Heart left ventricle (tissue), 16 donors: ENCODE measurements at regions not wholly inside any gene's neighbourhood (a gene's known extent, or its start where the extent isn't known, plus 50 kb on each side); places are given as distances from the start of the nearest gene placed in this dataset.

Experiments
- ATAC-seq, 4 donors: fragments of 200-7000 bp; cut with Tn5 transposase; one replicate each; pipeline ENCODE4 v1.9.1; 2020 to 2022; ENCODE audit warnings: moderate library complexity in 4 of 4, mild to moderate bottlenecking in 3 of 4, moderate number of reproducible peaks in 1 of 4
- DNase-seq, 5 donors: peaks; one replicate each; pipeline ENCODE4 v3.0.0-alpha.2; 2020
- H3K27ac ChIP-seq, 12 donors: fragments of 200-600 bp; sonication (generic) in 4 of 12; one replicate each; pipeline versions ENCODE4 v1.5.0 to v1.8.0; 2016 to 2022; ENCODE audit warnings: mild to moderate bottlenecking in 2 of 12
- H3K27me3 ChIP-seq, 9 donors: fragments of 200-600 bp; sonication (generic) in 2 of 9; one replicate each; pipeline versions ENCODE4 v1.5.1 to v1.8.0; 2016 to 2022; ENCODE audit warnings: mild to moderate bottlenecking in 3 of 9
- H3K36me3 ChIP-seq, 9 donors: fragments of 200-600 bp; sonication (generic) in 2 of 9; one replicate each; pipeline versions ENCODE4 v1.5.0 to v1.8.0; 2018 to 2022; ENCODE audit warnings: mild to moderate bottlenecking in 2 of 9
- H3K4me1 ChIP-seq, 12 donors: fragments of 200-600 bp; sonication (generic) in 4 of 12; one replicate each; pipeline versions ENCODE4 v1.5.0 to v1.8.0; 2016 to 2022; ENCODE audit warnings: mild to moderate bottlenecking in 3 of 12
- H3K4me3 ChIP-seq, 12 donors: fragments of 200-600 bp; sonication (generic) in 4 of 12; one replicate each; pipeline versions ENCODE4 v1.5.0 to v1.8.0; 2017 to 2022; ENCODE audit warnings: mild to moderate bottlenecking in 9 of 12, moderate library complexity in 4 of 12
- H3K9me3 ChIP-seq, 12 donors: fragments of 200-600 bp; sonication (generic) in 4 of 12; one replicate each; pipeline versions ENCODE4 v1.5.0 to v1.8.0; 2016 to 2022; ENCODE audit warnings: mild to moderate bottlenecking in 1 of 12
- POLR2A ChIP-seq, 2 donors: fragments of 450-650 bp; IDR thresholded peaks; one replicate each; pipeline ENCODE4 v1.6.1; 2017; ENCODE audit warnings: antibody characterized with exemption in 2 of 2, mild to moderate bottlenecking in 2 of 2, moderate library complexity in 2 of 2
- WGBS, 4 donors: extraction: QIAGEN DNeasy Blood & Tissue Kit in 2 of 4; methylation state at CpG; one replicate each; pipeline versions ENCODE4 v1.1.5 to v1.1.7; 2013 to 2018; 5-methylcytosine and 5-hydroxymethylcytosine counted together
- intact Hi-C, 10 donors: fragments of 100-400 bp; cut with DNase I; formaldehyde crosslinking; loops; one replicate each; pipeline versions ENCODE4 v1.11.1 to v1.14.2; 2022
- TF ChIP-seq, protein P1 (sequence below), 12 donors: fragments of 200-600 bp; sonication (generic) in 4 of 12; IDR thresholded peaks; one replicate each; pipeline versions ENCODE4 v1.5.0 to v1.8.0; 2018 to 2022; ENCODE audit warnings: antibody characterized with exemption in 12 of 12, mild to moderate bottlenecking in 5 of 12
- donor health status: ischemic (EF 13 %, LVEDD 7.1; RV severe dilation, severe dysfunction).
- donor health status: healthy with polysubstance abuse.
- donor health status: DM: no; HTN: yes; CAD: no.
- donor health status: DM: no; HTN: no; CAD: no.
- donor health status: ischemic (EF 25% LVEDD 6.9; RV normal size, moderate dysfunction).
- donor health status: ischemic (EF 25% LVEDD 5.7; RV mildly dilated, moderate dysfunction).
- donor health status: healthy.
- donor health status: DM: yes; HTN: yes; CAD: no.
- donor health status: ischemic (EF 35%, LVEDD 5.7; RV mildly dilated, moderate dysfunction).
- donor health status: nonischemic (EF 11% LVEDD 7.7; RV severe dilation, severe dysfunction).
- donor health status: DM: yes; HTN: yes; CAD: no.
- donor health status: PGD.
- donor health status: ischemic (EF 29% LVEDD 5.4; RV normal size, mild dysfunction).
- donor health status: nonischemic (EF 23%, LVEDD 6.1; RV moderate dilation, normal function).

DNA sequence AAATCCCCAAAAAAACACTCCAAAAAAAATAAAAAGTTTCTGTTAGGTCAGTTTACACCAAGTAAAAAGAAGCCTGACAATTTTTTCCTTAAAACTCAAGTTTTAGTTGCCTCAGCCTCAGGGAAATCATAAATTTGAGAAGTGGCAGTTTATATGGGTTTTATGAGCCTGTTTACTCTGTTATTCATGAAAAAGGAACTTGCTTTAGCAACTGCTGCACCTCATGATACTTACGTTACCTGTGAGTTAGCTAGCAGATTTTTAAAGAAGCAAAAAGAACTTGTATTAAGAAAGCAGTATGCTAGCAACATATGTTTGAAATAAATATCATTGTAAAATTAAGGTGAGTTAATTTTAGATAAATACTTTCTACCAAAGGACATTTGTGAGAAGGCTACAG is 1264.5 kb upstream of the PHF14 start:
- H3K27ac ChIP-seq = no peak overlapping the region
- no peaks in the 10 kb centered on the region for H3K9me3 ChIP-seq
- no peak overlapping the region for H3K4me3 ChIP-seq
- intact Hi-C loops = no loop called here
- no peaks in the 10 kb centered on the region for H3K27me3 ChIP-seq
- 80 to 92% (median 86%) methylated on average over 1 of the region's 1 CpG for WGBS, 4 donors
- no peaks in the 10 kb centered on the region for H3K4me1 ChIP-seq
- ATAC-seq (no peak), DNase-seq (no peak)
- no peaks in the 10 kb centered on the region for H3K36me3 ChIP-seq
- TF ChIP-seq, protein P1, sequence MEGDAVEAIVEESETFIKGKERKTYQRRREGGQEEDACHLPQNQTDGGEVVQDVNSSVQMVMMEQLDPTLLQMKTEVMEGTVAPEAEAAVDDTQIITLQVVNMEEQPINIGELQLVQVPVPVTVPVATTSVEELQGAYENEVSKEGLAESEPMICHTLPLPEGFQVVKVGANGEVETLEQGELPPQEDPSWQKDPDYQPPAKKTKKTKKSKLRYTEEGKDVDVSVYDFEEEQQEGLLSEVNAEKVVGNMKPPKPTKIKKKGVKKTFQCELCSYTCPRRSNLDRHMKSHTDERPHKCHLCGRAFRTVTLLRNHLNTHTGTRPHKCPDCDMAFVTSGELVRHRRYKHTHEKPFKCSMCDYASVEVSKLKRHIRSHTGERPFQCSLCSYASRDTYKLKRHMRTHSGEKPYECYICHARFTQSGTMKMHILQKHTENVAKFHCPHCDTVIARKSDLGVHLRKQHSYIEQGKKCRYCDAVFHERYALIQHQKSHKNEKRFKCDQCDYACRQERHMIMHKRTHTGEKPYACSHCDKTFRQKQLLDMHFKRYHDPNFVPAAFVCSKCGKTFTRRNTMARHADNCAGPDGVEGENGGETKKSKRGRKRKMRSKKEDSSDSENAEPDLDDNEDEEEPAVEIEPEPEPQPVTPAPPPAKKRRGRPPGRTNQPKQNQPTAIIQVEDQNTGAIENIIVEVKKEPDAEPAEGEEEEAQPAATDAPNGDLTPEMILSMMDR (IDR thresholded peaks at IDR 0.05) = no peak
- TF ChIP-seq POLR2A (IDR thresholded peaks at IDR 0.05) = no peak

DNA sequence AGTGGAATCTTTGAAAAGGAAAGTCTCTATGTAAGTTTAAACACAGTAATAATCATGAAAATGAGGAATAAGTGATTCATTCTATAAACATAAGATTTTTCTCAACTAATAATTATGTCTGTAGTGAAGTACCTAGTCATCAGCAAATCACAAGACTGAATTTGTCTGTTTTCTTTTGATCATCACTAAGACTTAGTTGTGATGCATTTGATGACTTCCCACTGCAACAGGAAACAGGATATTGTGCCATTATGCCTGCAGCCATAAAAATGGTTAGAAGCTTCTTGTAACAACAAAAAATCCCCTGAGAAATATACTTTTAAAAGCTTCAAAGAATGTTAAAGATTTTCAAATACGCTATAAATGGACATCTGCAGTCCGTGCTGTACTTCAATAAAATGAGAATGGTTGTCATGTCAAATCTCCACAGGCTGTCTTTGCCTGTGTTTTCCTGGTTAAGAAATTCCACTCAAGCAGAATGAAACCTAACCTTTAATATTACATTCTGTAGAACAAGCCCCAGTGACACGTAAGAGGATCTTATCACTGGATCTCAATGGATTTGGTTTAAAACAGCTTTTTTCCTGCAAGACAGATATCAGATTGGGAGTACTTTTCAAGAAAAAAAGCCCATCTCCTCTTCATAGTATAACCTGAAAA is 1262.3 kb upstream of the PHF14 start:
- Histone ChIP-seq H3K9me3 (no peaks in the 10 kb centered on the region), H3K27me3 (no peaks in the 10 kb centered on the region), H3K4me1 (no peaks in the 10 kb centered on the region), H3K27ac (no peak overlapping the region), H3K36me3 (no peaks in the 10 kb centered on the region), H3K4me3 (no peak overlapping the region)
- intact Hi-C loops = no loop called here
- no peak for DNase-seq
- TF ChIP-seq, protein P1 (IDR thresholded peaks at IDR 0.05) = no peak
- no peak for TF ChIP-seq POLR2A (IDR thresholded peaks at IDR 0.05)
- ATAC-seq = no peak
- WGBS, 4 donors = 59 to 67% (median 61%) methylated on average over 3 of the region's 3 CpGs

DNA sequence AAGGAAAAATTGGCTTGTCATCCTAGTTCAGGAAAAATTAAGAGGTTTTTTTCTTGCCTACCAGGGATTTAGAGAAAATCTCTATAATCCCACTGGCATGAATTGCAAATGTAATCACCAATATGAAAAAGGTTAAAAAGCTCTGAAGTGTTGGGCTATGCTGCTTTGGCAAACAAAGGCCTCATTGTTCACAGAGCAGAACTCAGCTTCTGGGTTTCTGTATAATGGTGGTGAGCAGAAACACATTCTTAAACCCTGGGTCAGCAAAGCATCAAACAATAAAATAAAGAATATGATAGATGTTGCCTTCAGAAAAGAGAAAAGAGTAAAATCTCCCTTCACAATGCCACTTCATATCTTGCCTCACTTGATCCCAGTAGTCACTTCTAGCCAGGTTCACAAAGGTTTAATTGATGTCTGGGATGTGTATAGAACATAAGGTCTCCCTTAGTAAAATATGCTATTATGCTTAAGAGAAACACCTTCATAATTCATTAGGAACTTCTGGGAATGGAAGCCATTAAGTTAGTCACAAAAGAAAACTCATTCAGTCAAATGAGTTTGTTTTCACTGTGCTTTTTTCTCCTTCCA is 1255.5 kb upstream of the PHF14 start:
- intact Hi-C loops = no loop called here
- Histone ChIP-seq H3K4me3 (no peak overlapping the region), H3K27me3 (no peaks in the 10 kb centered on the region), H3K27ac (no peak overlapping the region), H3K36me3 (no peaks in the 10 kb centered on the region), H3K4me1 (no peaks in the 10 kb centered on the region), H3K9me3 (peaks cover 0 to 7% (median 0%) of the 10 kb centered on the region in 12 donors)
- DNase-seq (no peak), ATAC-seq (no peak)
- TF ChIP-seq POLR2A (IDR thresholded peaks at IDR 0.05) = no peak
- TF ChIP-seq, protein P1 (IDR thresholded peaks at IDR 0.05) = no peak

DNA sequence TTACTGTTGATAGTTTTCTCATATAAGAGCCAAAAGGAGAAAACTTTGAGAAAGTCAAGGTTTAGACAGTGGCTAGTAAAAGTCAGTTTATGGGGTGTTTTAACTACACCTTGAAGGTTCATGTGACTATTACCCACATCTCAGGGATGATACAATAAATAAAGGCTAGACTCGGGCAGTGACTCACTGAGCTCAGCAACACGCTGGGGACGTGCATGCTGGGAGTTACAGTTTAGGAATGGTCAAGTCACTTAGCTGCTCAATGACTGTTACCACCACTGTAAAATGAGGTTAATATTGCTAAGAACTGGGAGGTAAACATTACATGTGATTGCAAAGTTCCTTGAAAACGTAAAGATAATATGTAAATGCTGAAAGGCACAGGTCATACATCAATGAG is 1254.4 kb upstream of the PHF14 start:
- ATAC-seq (no peak), DNase-seq (no peak)
- Histone ChIP-seq H3K9me3 (peaks cover 0 to 7% (median 0%) of the 10 kb centered on the region in 12 donors), H3K36me3 (no peaks in the 10 kb centered on the region), H3K4me1 (no peaks in the 10 kb centered on the region), H3K27ac (no peak overlapping the region), H3K4me3 (no peak overlapping the region), H3K27me3 (no peaks in the 10 kb centered on the region)
- WGBS, 4 donors = 77 to 82% (median 78%) methylated on average over 4 of the region's 4 CpGs
- intact Hi-C loops = no loop called here
- TF ChIP-seq, protein P1 (IDR thresholded peaks at IDR 0.05) = no peak
- no peak for TF ChIP-seq POLR2A (IDR thresholded peaks at IDR 0.05)
